IMR-90 (cell line): ENCODE measurements at regions not wholly inside any gene's neighbourhood (a gene's known extent, or its start where the extent isn't known, plus 50 kb on each side); places are given as distances from the start of the nearest gene placed in this dataset.

Source experiments
- CEBPB ChIP-seq: IDR thresholded peaks from 2 replicates; pipeline ENCODE4 v1.6.1; 2012; ENCODE audit warnings: low read depth, low read length, improper control_type of control experiment
- CTCF ChIP-seq: conservative IDR thresholded peaks from 2 replicates; pipeline ENCODE4 v1.5.1; 2012; ENCODE audit warnings: mild to moderate bottlenecking, low read depth, low read length, improper control_type of control experiment
- FOS ChIP-seq: fragments of 150-350 bp; IDR thresholded peaks from 2 replicates; pipeline ENCODE4 v1.6.1; 2016; ENCODE audit warnings: low read depth, low read length
- POLR2A ChIP-seq: IDR thresholded peaks from 2 replicates; pipeline ENCODE4 v1.6.1; 2012; ENCODE audit warnings: mild to moderate bottlenecking, low read depth, low read length
- RAD21 ChIP-seq: IDR thresholded peaks from 2 replicates; pipeline ENCODE4 v1.6.1; 2012; ENCODE audit warnings: low read length, improper control_type of control experiment
- RCOR1 ChIP-seq: IDR thresholded peaks from 2 replicates; pipeline ENCODE4 v1.6.1; 2012; ENCODE audit warnings: mild to moderate bottlenecking, low read length, improper control_type of control experiment; ENCODE audit not compliant: insufficient replicate concordance

DNA sequence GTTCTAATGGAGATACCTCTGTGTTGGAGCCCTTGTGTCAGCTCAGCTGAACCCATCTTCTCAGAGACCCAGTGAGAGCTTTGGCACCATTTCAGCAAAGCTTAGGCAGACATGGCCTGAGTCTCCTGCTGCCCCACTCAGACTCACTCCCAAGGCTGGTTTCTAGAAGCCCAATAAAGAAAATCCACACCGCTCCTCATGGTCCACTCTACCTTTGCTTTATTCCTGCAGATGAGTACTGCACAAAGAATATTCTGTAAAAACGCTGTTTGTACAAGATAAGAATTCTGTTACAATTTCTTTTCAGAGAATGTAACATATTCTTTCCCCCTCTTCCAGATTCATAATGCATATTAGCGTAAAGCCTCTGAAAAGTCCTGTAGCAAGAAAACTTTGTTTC lies 129.3 kb downstream of the C5orf15 start:
- TF ChIP-seq CTCF (no peak), RAD21 (no peak), FOS (no peak), POLR2A (no peak), CEBPB (no peak), RCOR1 (no peak)
